WTC11 (cell line): ENCODE measurements at regions not wholly inside any gene's neighbourhood (a gene's known extent, or its start where the extent isn't known, plus 50 kb on each side); places are given as distances from the start of the nearest gene placed in this dataset.

Experiments
- ATAC-seq: fragments of 200-7000 bp; cut with Tn5 transposase; 2 replicates; pipeline ENCODE4 v1.10.0; 2021; ENCODE audit warnings: mild to moderate bottlenecking, moderate library complexity
- CTCF ChIA-PET: fragments of 300-600 bp; sonication (Branson Sonifier 250); formaldehyde crosslinking; loops from one replicate; lab custom pipeline; 2021; ENCODE audit warnings: antibody characterized with exemption; lab: Charles Lee
- POLR2A ChIA-PET: fragments of 350-600 bp; sonication (Branson Sonifier 250); formaldehyde crosslinking; loops from one replicate; lab custom pipeline; 2021; ENCODE audit warnings: antibody characterized with exemption; lab: Charles Lee
- DNase-seq: peaks from one replicate; pipeline ENCODE4 v3.0.0; 2021; ENCODE audit warnings: low spot score
- H3K27ac Mint-ChIP-seq: 2 replicates; pipeline ENCODE4 v1.8.0; 2021; ENCODE audit warnings: mixed read lengths
- H3K27me3 Mint-ChIP-seq: 2 replicates; pipeline ENCODE4 v1.8.0; 2021; ENCODE audit warnings: low read depth, mild to moderate bottlenecking, moderate library complexity, mixed read lengths
- H3K36me3 Mint-ChIP-seq: 2 replicates; pipeline ENCODE4 v1.8.0; 2021; ENCODE audit warnings: mixed read lengths
- H3K4me1 Mint-ChIP-seq: 2 replicates; pipeline ENCODE4 v1.8.0; 2022; ENCODE audit warnings: mixed read lengths
- H3K4me3 Mint-ChIP-seq: 2 replicates; pipeline ENCODE4 v1.8.0; 2021; ENCODE audit warnings: mild to moderate bottlenecking, moderate library complexity, mixed read lengths
- H3K9me3 Mint-ChIP-seq: 2 replicates; pipeline ENCODE4 v1.8.0; 2021; ENCODE audit warnings: mixed read lengths
- CBFB ChIP-seq: sonication (generic); formaldehyde crosslinking; IDR thresholded peaks from 2 replicates; pipeline ENCODE4 v1.8.1; 2022; ENCODE audit warnings: mild to moderate bottlenecking, low read depth, missing genetic modification reagents
- CREM ChIP-seq: sonication (generic); formaldehyde crosslinking; IDR thresholded peaks from 2 replicates; pipeline ENCODE4 v1.8.1; 2022; ENCODE audit warnings: mild to moderate bottlenecking, missing genetic modification reagents, moderate library complexity
- ELF4 ChIP-seq: sonication (generic); formaldehyde crosslinking; IDR thresholded peaks from 2 replicates; pipeline ENCODE4 v1.8.1; 2022; ENCODE audit warnings: low read depth, mild to moderate bottlenecking, moderate library complexity, missing genetic modification reagents
- ESRRA ChIP-seq: sonication (generic); formaldehyde crosslinking; IDR thresholded peaks from 2 replicates; pipeline ENCODE4 v1.8.1; 2022; ENCODE audit warnings: mild to moderate bottlenecking, missing genetic modification reagents, borderline replicate concordance
- FOXJ3 ChIP-seq: sonication (generic); formaldehyde crosslinking; IDR thresholded peaks from 2 replicates; pipeline ENCODE4 v1.9.0; 2021; ENCODE audit warnings: missing genetic modification reagents, mild to moderate bottlenecking, borderline replicate concordance
- FOXP1 ChIP-seq: sonication (generic); formaldehyde crosslinking; IDR thresholded peaks from 2 replicates; pipeline ENCODE4 v1.8.0; 2022; ENCODE audit warnings: missing genetic modification reagents, mild to moderate bottlenecking, moderate library complexity, borderline replicate concordance
- GTF2I ChIP-seq: fragments of 250-450 bp; sonication (Bioruptor Pico); conservative IDR thresholded peaks from 2 replicates; pipeline ENCODE4 v1.4.0; 2021; ENCODE audit warnings: mild to moderate bottlenecking
- JAZF1 ChIP-seq: fragments of 250-450 bp; sonication (Bioruptor Pico); IDR thresholded peaks from 2 replicates; pipeline ENCODE4 v1.9.0; 2021; ENCODE audit warnings: moderate library complexity, mild to moderate bottlenecking, inconsistent platforms
- MAX ChIP-seq: sonication (generic); formaldehyde crosslinking; IDR thresholded peaks from 2 replicates; pipeline ENCODE4 v1.8.0; 2022; ENCODE audit warnings: mild to moderate bottlenecking, missing genetic modification reagents
- MLX ChIP-seq: sonication (generic); formaldehyde crosslinking; IDR thresholded peaks from 2 replicates; pipeline ENCODE4 v1.8.1; 2023; ENCODE audit warnings: mild to moderate bottlenecking, missing genetic modification reagents, moderate library complexity
- NFYB ChIP-seq: sonication (generic); formaldehyde crosslinking; conservative IDR thresholded peaks from 2 replicates; pipeline ENCODE4 v1.8.0; 2022; ENCODE audit warnings: low read depth, missing genetic modification reagents
- OVOL2 ChIP-seq: fragments of 250-450 bp; sonication (Bioruptor Pico); IDR thresholded peaks from 2 replicates; pipeline ENCODE4 v1.9.0; 2021; ENCODE audit warnings: mild to moderate bottlenecking, borderline replicate concordance
- RELA ChIP-seq: sonication (generic); formaldehyde crosslinking; IDR thresholded peaks from 2 replicates; pipeline ENCODE4 v1.8.1; 2022; ENCODE audit warnings: missing genetic modification reagents, mild to moderate bottlenecking, borderline replicate concordance
- RORB ChIP-seq: fragments of 250-450 bp; sonication (Bioruptor Pico); IDR thresholded peaks from 2 replicates; pipeline ENCODE4 v1.9.0; 2021; ENCODE audit warnings: mild to moderate bottlenecking
- ZNF232 ChIP-seq: sonication (generic); formaldehyde crosslinking; IDR thresholded peaks from 2 replicates; pipeline ENCODE4 v1.8.0; 2022; ENCODE audit warnings: mild to moderate bottlenecking, missing genetic modification reagents
- ZNF263 ChIP-seq: sonication (generic); formaldehyde crosslinking; IDR thresholded peaks from 2 replicates; pipeline ENCODE4 v1.8.1; 2022; ENCODE audit warnings: low read depth, mild to moderate bottlenecking, moderate library complexity, missing genetic modification reagents
- ZNF416 ChIP-seq: fragments of 250-450 bp; sonication (Bioruptor Pico); IDR thresholded peaks from 2 replicates; pipeline ENCODE4 v1.9.0; 2021; ENCODE audit warnings: mild to moderate bottlenecking, inconsistent platforms
- ZNF423 ChIP-seq: fragments of 250-450 bp; sonication (Bioruptor Pico); IDR thresholded peaks from 2 replicates; pipeline ENCODE4 v2.1.2; 2022; ENCODE audit warnings: mild to moderate bottlenecking, moderate library complexity
- TF ChIP-seq, protein P1 (sequence below): fragments of 250-450 bp; sonication (Bioruptor Pico); IDR thresholded peaks from 2 replicates; pipeline ENCODE4 v1.9.0; 2021; ENCODE audit warnings: mild to moderate bottlenecking, borderline replicate concordance
- TF ChIP-seq, protein P2 (sequence below): sonication (generic); formaldehyde crosslinking; IDR thresholded peaks from 2 replicates; pipeline ENCODE4 v1.8.1; 2023; ENCODE audit warnings: mild to moderate bottlenecking, missing genetic modification reagents, borderline replicate concordance
- TF ChIP-seq, protein P3 (sequence below): fragments of 250-450 bp; sonication (Bioruptor Pico); IDR thresholded peaks from 2 replicates; pipeline ENCODE4 v2.1.2; 2022; ENCODE audit warnings: mild to moderate bottlenecking, moderate library complexity
- TF ChIP-seq, protein P4 (sequence below): sonication (generic); formaldehyde crosslinking; IDR thresholded peaks from 2 replicates; pipeline ENCODE4 v1.8.0; 2022; ENCODE audit warnings: mild to moderate bottlenecking, missing genetic modification reagents
- TF ChIP-seq, protein P5 (sequence below): fragments of 250-450 bp; sonication (Bioruptor Pico); IDR thresholded peaks from 2 replicates; pipeline ENCODE4 v1.8.0; 2021; ENCODE audit warnings: mild to moderate bottlenecking

- no peaks in the 10 kb centered on the region; the same call in 1 of the 2 replicates for H3K27me3 Mint-ChIP-seq
- no peak for TF ChIP-seq ZNF263 (CRISPR knock-in tag)
- no peak for TF ChIP-seq NFYB
- TF ChIP-seq FOXJ3 (CRISPR knock-in tag), result no peak
- no peak for TF ChIP-seq ESRRA (CRISPR knock-in tag)
- TF ChIP-seq, protein P1, sequence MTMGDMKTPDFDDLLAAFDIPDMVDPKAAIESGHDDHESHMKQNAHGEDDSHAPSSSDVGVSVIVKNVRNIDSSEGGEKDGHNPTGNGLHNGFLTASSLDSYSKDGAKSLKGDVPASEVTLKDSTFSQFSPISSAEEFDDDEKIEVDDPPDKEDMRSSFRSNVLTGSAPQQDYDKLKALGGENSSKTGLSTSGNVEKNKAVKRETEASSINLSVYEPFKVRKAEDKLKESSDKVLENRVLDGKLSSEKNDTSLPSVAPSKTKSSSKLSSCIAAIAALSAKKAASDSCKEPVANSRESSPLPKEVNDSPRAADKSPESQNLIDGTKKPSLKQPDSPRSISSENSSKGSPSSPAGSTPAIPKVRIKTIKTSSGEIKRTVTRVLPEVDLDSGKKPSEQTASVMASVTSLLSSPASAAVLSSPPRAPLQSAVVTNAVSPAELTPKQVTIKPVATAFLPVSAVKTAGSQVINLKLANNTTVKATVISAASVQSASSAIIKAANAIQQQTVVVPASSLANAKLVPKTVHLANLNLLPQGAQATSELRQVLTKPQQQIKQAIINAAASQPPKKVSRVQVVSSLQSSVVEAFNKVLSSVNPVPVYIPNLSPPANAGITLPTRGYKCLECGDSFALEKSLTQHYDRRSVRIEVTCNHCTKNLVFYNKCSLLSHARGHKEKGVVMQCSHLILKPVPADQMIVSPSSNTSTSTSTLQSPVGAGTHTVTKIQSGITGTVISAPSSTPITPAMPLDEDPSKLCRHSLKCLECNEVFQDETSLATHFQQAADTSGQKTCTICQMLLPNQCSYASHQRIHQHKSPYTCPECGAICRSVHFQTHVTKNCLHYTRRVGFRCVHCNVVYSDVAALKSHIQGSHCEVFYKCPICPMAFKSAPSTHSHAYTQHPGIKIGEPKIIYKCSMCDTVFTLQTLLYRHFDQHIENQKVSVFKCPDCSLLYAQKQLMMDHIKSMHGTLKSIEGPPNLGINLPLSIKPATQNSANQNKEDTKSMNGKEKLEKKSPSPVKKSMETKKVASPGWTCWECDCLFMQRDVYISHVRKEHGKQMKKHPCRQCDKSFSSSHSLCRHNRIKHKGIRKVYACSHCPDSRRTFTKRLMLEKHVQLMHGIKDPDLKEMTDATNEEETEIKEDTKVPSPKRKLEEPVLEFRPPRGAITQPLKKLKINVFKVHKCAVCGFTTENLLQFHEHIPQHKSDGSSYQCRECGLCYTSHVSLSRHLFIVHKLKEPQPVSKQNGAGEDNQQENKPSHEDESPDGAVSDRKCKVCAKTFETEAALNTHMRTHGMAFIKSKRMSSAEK (CRISPR knock-in tag), result no peak
- TF ChIP-seq ZNF423 (CRISPR knock-in tag), result no peak
- TF ChIP-seq OVOL2, result no peak
- TF ChIP-seq, protein P2, sequence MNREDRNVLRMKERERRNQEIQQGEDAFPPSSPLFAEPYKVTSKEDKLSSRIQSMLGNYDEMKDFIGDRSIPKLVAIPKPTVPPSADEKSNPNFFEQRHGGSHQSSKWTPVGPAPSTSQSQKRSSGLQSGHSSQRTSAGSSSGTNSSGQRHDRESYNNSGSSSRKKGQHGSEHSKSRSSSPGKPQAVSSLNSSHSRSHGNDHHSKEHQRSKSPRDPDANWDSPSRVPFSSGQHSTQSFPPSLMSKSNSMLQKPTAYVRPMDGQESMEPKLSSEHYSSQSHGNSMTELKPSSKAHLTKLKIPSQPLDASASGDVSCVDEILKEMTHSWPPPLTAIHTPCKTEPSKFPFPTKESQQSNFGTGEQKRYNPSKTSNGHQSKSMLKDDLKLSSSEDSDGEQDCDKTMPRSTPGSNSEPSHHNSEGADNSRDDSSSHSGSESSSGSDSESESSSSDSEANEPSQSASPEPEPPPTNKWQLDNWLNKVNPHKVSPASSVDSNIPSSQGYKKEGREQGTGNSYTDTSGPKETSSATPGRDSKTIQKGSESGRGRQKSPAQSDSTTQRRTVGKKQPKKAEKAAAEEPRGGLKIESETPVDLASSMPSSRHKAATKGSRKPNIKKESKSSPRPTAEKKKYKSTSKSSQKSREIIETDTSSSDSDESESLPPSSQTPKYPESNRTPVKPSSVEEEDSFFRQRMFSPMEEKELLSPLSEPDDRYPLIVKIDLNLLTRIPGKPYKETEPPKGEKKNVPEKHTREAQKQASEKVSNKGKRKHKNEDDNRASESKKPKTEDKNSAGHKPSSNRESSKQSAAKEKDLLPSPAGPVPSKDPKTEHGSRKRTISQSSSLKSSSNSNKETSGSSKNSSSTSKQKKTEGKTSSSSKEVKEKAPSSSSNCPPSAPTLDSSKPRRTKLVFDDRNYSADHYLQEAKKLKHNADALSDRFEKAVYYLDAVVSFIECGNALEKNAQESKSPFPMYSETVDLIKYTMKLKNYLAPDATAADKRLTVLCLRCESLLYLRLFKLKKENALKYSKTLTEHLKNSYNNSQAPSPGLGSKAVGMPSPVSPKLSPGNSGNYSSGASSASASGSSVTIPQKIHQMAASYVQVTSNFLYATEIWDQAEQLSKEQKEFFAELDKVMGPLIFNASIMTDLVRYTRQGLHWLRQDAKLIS (CRISPR knock-in tag), result no peak
- no peak for TF ChIP-seq MAX (CRISPR knock-in tag)
- no peak for TF ChIP-seq ELF4 (CRISPR knock-in tag)
- no peak for TF ChIP-seq ZNF232 (CRISPR knock-in tag)
- no peak for TF ChIP-seq JAZF1
- TF ChIP-seq, protein P3, sequence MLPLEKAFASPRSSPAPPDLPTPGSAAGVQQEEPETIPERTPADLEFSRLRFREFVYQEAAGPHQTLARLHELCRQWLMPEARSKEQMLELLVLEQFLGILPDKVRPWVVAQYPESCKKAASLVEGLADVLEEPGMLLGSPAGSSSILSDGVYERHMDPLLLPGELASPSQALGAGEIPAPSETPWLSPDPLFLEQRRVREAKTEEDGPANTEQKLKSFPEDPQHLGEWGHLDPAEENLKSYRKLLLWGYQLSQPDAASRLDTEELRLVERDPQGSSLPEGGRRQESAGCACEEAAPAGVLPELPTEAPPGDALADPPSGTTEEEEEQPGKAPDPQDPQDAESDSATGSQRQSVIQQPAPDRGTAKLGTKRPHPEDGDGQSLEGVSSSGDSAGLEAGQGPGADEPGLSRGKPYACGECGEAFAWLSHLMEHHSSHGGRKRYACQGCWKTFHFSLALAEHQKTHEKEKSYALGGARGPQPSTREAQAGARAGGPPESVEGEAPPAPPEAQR, result no peak
- TF ChIP-seq, protein P4, sequence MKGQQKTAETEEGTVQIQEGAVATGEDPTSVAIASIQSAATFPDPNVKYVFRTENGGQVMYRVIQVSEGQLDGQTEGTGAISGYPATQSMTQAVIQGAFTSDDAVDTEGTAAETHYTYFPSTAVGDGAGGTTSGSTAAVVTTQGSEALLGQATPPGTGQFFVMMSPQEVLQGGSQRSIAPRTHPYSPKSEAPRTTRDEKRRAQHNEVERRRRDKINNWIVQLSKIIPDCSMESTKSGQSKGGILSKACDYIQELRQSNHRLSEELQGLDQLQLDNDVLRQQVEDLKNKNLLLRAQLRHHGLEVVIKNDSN (CRISPR knock-in tag), result no peak
- no peak for TF ChIP-seq GTF2I (CRISPR knock-in tag)
- TF ChIP-seq CBFB (CRISPR knock-in tag), result no peak
- ATAC-seq (no peak), DNase-seq (no peak)
- H3K27ac Mint-ChIP-seq, result no peak overlapping the region
- H3K4me3 Mint-ChIP-seq, result no peak overlapping the region
- POLR2A ChIA-PET, result no interaction called here
- H3K9me3 Mint-ChIP-seq, result no peaks in the 10 kb centered on the region
- no peaks in the 10 kb centered on the region for H3K4me1 Mint-ChIP-seq
- CTCF ChIA-PET, result interaction anchor here (1.5 kb wide), 1 partner anchor 78 kb away, joined by 3 read pairs; no protein-coding TSS in a partner anchor
- H3K36me3 Mint-ChIP-seq, result no peaks in the 10 kb centered on the region
Measured at GRCh38 chrX:7269589-7269988, 121.6 kb upstream of the PUDP start.

- H3K36me3 Mint-ChIP-seq, result no peaks in the 10 kb centered on the region
- no peak for ATAC-seq
- H3K4me1 Mint-ChIP-seq, result no peaks in the 10 kb centered on the region
- no peak for DNase-seq
- no peak overlapping the region for H3K4me3 Mint-ChIP-seq
- ChIA-PET POLR2A (no interaction called here), CTCF (interaction anchor here (0.6 kb wide), 1 partner anchor 284 kb away, joined by 4 read pairs; no protein-coding TSS in a partner anchor)
- H3K9me3 Mint-ChIP-seq, result no peaks in the 10 kb centered on the region
- no peaks in the 10 kb centered on the region for H3K27me3 Mint-ChIP-seq
- no peak overlapping the region for H3K27ac Mint-ChIP-seq
- TF ChIP-seq ZNF416 (CRISPR knock-in tag) (no peak), MLX (CRISPR knock-in tag) (no peak), CREM (CRISPR knock-in tag) (no peak), ZNF423 (CRISPR knock-in tag) (no peak), RELA (no peak), FOXP1 (CRISPR knock-in tag) (no peak), RORB (CRISPR knock-in tag) (no peak)
- TF ChIP-seq, protein P5, sequence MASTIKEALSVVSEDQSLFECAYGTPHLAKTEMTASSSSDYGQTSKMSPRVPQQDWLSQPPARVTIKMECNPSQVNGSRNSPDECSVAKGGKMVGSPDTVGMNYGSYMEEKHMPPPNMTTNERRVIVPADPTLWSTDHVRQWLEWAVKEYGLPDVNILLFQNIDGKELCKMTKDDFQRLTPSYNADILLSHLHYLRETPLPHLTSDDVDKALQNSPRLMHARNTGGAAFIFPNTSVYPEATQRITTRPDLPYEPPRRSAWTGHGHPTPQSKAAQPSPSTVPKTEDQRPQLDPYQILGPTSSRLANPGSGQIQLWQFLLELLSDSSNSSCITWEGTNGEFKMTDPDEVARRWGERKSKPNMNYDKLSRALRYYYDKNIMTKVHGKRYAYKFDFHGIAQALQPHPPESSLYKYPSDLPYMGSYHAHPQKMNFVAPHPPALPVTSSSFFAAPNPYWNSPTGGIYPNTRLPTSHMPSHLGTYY, result no peak
- TF ChIP-seq, protein P3, result no peak
Measured at GRCh38 chrX:7266288-7266687, 118.3 kb upstream of the PUDP start.
